ENCODE measurements at regions not wholly inside any gene's neighbourhood (a gene's known extent, or its start where the extent isn't known, plus 50 kb on each side); places are given as distances from the start of the nearest gene placed in this dataset.
A peak's percentile ranks its signal among the peaks of the same experiment; 100 is the strongest.

GRCh38 chr2:189302274-189302948 lies 122.8 kb upstream of the COL5A2 start:
- peak overlapping the region; percentile 39 for H3K27ac ChIP-seq (ENCODE audit: control insufficient read depth, insufficient read depth, low read length)
- DNase-seq (ENCODE audit: low read depth, low spot score) (peak; percentile 11), FAIRE-seq (peak; percentile 96)
- peaks cover 18% of the 10 kb centered on the region for H3K4me1 ChIP-seq (ENCODE audit: control insufficient read depth, extremely low read depth, insufficient read depth, low read length)
- H4K20me1 ChIP-seq (ENCODE audit: control insufficient read depth, extremely low read depth, insufficient read depth, low read length), result no peaks in the 10 kb centered on the region
- H3K36me3 ChIP-seq (ENCODE audit: control insufficient read depth in 2 of 2, extremely low read depth in 1 of 2, insufficient read depth in 2 of 2, low read length in 2 of 2), result no peaks in the 10 kb centered on the region
- dilution Hi-C loops (cut with MboI; ENCODE audit: extremely low pct_ligation_motif_present, low sequenced_read_pairs), result no loop called here
- TF ChIP-seq EZH2 (IDR thresholded peaks at IDR 0.05; ENCODE audit: low read length) (no peak), CTCF (optimal IDR thresholded peaks at IDR 0.05 in 1 of 3, IDR thresholded peaks at IDR 0.05 in 1 of 3, conservative IDR thresholded peaks at IDR 0.05 in 1 of 3; ENCODE audit: extremely low read depth in 1 of 3, insufficient read depth in 2 of 3, low read length in 3 of 3) (no peak)
- no peaks in the 10 kb centered on the region for H3K27me3 ChIP-seq (ENCODE audit: control insufficient read depth, extremely low read depth, insufficient read depth, low read length)
- H2AFZ ChIP-seq (ENCODE audit: control insufficient read depth, low read length), result no peak overlapping the region
- no peaks in the 10 kb centered on the region for H3K9me1 ChIP-seq (ENCODE audit: control insufficient read depth, extremely low read depth, insufficient read depth, low read length)
- H3K9me3 ChIP-seq (ENCODE audit: control insufficient read depth, low read depth, low read length), result no peaks in the 10 kb centered on the region
- no peak overlapping the region for H3K4me2 ChIP-seq (ENCODE audit: control insufficient read depth, extremely low read depth, insufficient read depth, low read depth, low read length)
- no peak overlapping the region for H3K4me3 ChIP-seq (ENCODE audit: control insufficient read depth in 2 of 3, extremely low read depth in 1 of 3, insufficient read depth in 2 of 3, low read depth in 1 of 3, low read length in 3 of 3)
- no peaks in the 10 kb centered on the region for H3K79me2 ChIP-seq (ENCODE audit: control insufficient read depth, insufficient read depth, low read length)
- H3K9ac ChIP-seq (ENCODE audit: control insufficient read depth, extremely low read depth, insufficient read depth, low read length), result no peak overlapping the region

- FAIRE-seq, result no peak
- Histone ChIP-seq H4K20me1 (ENCODE audit: control insufficient read depth, extremely low read depth, insufficient read depth, low read length) (no peaks in the 10 kb centered on the region), H3K4me1 (ENCODE audit: control insufficient read depth, extremely low read depth, insufficient read depth, low read length) (peaks cover 18% of the 10 kb centered on the region), H3K79me2 (ENCODE audit: control insufficient read depth, insufficient read depth, low read length) (no peaks in the 10 kb centered on the region), H3K4me2 (ENCODE audit: control insufficient read depth, extremely low read depth, insufficient read depth, low read depth, low read length) (no peak overlapping the region), H3K27me3 (ENCODE audit: control insufficient read depth, extremely low read depth, insufficient read depth, low read length) (no peaks in the 10 kb centered on the region), H3K27ac (ENCODE audit: control insufficient read depth, insufficient read depth, low read length) (no peak overlapping the region), H2AFZ (ENCODE audit: control insufficient read depth, low read length) (no peak overlapping the region), H3K4me3 (ENCODE audit: control insufficient read depth in 2 of 3, extremely low read depth in 1 of 3, insufficient read depth in 2 of 3, low read depth in 1 of 3, low read length in 3 of 3) (no peak overlapping the region), H3K9ac (ENCODE audit: control insufficient read depth, extremely low read depth, insufficient read depth, low read length) (no peak overlapping the region), H3K36me3 (ENCODE audit: control insufficient read depth in 2 of 2, extremely low read depth in 1 of 2, insufficient read depth in 2 of 2, low read length in 2 of 2) (no peaks in the 10 kb centered on the region), H3K9me3 (ENCODE audit: control insufficient read depth, low read depth, low read length) (no peaks in the 10 kb centered on the region), H3K9me1 (ENCODE audit: control insufficient read depth, extremely low read depth, insufficient read depth, low read length) (no peaks in the 10 kb centered on the region)
- no peak for TF ChIP-seq EZH2 (IDR thresholded peaks at IDR 0.05; ENCODE audit: low read length)
- TF ChIP-seq CTCF (optimal IDR thresholded peaks at IDR 0.05 in 1 of 3, IDR thresholded peaks at IDR 0.05 in 1 of 3, conservative IDR thresholded peaks at IDR 0.05 in 1 of 3; ENCODE audit: extremely low read depth in 1 of 3, insufficient read depth in 2 of 3, low read length in 3 of 3), result no peak
- DNase-seq (ENCODE audit: low read depth, low spot score), result no peak
- dilution Hi-C loops (cut with MboI; ENCODE audit: extremely low pct_ligation_motif_present, low sequenced_read_pairs), result no loop called here
These were observed 124.8 kb upstream of the COL5A2 start for GRCh38 chr2:189304360-189304759.

Data from keratinocyte (primary cell).